ENCODE measurements at regions not wholly inside any gene's neighbourhood (a gene's known extent, or its start where the extent isn't known, plus 50 kb on each side); places are given as distances from the start of the nearest gene placed in this dataset.
A peak's percentile ranks its signal among the peaks of the same experiment; 100 is the strongest.

DNA sequence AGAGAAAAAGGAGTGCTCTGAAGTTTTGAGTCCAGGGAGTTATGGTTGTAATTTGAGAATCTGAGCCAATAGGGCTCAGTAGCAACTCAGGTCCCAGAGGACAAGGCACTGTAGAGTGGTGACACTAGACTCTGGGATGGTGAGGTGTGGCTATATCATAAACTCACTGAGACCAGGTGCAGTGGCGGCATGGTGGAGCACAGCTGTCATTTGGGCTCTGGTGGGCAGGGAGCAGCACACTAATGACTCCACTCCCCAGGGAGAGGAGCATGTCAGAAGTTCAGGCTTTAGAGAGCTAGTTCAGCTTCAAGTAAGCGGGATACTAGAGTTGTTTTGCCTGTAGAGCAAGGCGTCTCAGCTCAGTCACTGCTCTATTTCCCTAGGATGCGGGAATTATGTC, 165.4 kb upstream of the USP38 start:
- H3K4me3 ChIP-seq (ENCODE audit: low read depth, low read length), result no peak overlapping the region
- DNase-seq (ENCODE audit: low read depth, low spot score), result no peak
- TF ChIP-seq, protein P1, sequence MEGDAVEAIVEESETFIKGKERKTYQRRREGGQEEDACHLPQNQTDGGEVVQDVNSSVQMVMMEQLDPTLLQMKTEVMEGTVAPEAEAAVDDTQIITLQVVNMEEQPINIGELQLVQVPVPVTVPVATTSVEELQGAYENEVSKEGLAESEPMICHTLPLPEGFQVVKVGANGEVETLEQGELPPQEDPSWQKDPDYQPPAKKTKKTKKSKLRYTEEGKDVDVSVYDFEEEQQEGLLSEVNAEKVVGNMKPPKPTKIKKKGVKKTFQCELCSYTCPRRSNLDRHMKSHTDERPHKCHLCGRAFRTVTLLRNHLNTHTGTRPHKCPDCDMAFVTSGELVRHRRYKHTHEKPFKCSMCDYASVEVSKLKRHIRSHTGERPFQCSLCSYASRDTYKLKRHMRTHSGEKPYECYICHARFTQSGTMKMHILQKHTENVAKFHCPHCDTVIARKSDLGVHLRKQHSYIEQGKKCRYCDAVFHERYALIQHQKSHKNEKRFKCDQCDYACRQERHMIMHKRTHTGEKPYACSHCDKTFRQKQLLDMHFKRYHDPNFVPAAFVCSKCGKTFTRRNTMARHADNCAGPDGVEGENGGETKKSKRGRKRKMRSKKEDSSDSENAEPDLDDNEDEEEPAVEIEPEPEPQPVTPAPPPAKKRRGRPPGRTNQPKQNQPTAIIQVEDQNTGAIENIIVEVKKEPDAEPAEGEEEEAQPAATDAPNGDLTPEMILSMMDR (IDR thresholded peaks at IDR 0.05; ENCODE audit: low read depth, low read length), result no peak
- in situ Hi-C loops (cut with HindIII; ENCODE audit: low sequenced_read_pairs), result no loop called here

DNA sequence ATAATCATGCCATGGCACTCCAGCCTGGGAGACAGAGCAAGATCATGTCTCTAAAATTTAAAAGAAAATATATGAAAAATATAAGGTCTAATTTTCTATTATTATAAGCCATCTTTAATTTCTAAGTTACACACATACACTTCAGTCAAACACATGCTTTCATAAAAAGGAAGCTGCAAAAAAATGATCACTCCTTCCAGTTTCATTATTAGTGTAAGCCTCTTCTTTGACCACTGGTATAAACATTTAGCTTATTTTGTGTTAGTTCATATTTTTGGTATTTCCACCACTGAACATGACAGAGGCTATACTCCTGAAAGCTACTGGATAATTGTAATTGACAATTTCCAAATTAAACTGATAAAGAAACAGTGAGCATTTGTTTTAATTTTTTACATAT, 163.3 kb upstream of the USP38 start:
- in situ Hi-C loops (cut with HindIII; ENCODE audit: low sequenced_read_pairs), result no loop called here
- DNase-seq (ENCODE audit: low read depth, low spot score), result no peak
- TF ChIP-seq, protein P1 (IDR thresholded peaks at IDR 0.05; ENCODE audit: low read depth, low read length), result no peak
- no peak overlapping the region for H3K4me3 ChIP-seq (ENCODE audit: low read depth, low read length)

DNA sequence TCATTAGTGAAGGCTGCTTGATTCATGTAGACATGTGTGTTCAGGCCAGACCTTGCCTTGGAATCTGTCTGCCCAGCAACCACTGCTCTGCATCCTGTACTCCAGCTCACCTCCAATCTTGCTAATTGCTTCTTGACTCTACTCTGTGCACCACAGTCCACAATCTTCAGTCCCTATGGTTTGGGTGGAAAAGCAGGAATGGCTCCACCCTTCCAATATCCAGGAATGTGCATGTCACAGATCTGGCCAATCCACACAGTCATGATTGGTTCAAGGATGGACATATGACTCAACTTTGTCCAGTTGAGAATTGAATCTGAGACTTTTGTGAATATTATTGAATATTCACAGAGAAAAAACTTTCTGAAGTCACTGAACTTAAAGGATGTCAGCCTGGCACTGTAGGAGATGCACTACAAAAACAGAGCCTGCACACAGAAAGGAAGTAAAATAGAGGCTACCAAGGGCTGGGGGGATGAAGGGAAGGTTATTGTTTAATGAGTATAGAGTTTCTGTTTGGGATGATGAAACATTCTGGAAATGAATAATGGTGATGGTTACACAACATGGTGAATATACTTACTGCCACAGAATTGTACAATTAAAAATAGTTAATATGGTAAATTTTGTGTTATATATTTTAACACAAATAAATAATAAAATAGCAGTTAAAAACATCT, 161.3 kb upstream of the USP38 start:
- in situ Hi-C loops (cut with HindIII; ENCODE audit: low sequenced_read_pairs), result no loop called here
- H3K4me3 ChIP-seq (ENCODE audit: low read depth, low read length), result no peak overlapping the region
- no peak for DNase-seq (ENCODE audit: low read depth, low spot score)
- TF ChIP-seq, protein P1 (IDR thresholded peaks at IDR 0.05; ENCODE audit: low read depth, low read length), result no peak

DNA sequence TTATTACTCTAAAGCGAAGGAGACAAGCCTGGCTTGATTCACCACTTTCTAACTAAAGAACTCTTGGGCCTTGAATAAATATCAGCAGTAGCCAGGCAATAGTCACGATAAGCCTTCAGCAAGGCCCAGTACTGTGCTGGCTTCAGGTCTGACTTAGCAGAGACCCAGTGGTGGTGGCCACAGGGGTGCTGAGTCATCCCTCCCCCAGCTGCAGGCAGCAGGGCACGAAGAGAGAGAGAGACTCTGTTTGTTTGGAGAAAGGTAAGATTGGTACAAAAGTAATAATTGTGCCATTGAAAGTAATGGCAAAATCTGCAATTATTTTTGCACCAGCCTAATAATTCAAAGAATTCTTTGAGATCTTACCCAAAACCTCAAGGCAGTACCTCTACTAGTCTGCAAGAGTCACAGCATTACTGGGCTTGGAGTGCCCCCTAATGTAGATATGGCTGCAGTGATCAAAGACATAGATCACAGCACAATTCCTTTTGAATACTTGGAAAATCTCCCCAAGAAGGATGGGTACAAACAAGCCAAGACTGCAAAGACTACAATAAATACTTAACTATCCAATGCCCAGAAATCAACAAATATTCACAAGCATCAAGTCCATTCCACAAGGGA, 159.5 kb upstream of the USP38 start:
- in situ Hi-C loops (cut with HindIII; ENCODE audit: low sequenced_read_pairs), result no loop called here
- TF ChIP-seq, protein P1 (IDR thresholded peaks at IDR 0.05; ENCODE audit: low read depth, low read length), result peak; percentile 29
- peak; percentile 65 for DNase-seq (ENCODE audit: low read depth, low spot score)
- H3K4me3 ChIP-seq (ENCODE audit: low read depth, low read length), result no peak overlapping the region

DNA sequence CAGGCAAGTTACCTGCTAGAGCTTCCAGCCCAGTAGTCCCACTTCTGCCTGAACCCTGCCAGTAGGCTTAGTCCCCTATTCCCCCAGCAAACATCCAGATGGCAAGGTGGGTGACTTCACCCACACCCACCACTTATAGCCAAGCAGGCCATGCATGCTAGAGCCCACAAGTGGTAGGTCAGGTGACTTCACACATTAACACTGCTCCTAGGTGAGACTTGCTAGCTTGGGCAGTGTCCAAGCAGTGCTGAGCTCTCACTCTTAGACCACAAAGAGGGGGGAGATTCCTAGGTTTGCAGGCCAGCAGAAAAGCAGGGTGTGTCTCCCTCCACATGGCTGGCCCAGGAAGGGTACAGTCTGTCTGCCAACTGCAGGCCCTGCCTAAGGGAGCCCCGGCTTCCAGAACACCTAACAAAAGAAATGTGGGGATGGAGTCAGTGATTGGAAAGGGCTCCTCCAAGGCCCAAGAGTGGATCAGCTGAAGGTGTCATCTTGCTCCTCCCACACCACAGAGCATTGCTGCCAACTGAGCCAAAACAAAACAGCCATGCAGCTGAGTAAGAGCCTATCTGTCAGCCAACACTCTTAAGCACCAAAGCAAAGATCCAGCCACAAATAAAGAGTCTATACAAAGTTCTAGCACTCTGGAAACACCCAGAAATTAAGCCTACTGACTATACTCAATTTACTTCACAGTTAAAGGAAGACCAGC, 158.1 kb upstream of the USP38 start:
- H3K4me3 ChIP-seq (ENCODE audit: low read depth, low read length), result no peak overlapping the region
- in situ Hi-C loops (cut with HindIII; ENCODE audit: low sequenced_read_pairs), result no loop called here
- DNase-seq (ENCODE audit: low read depth, low spot score), result no peak
- TF ChIP-seq, protein P1 (IDR thresholded peaks at IDR 0.05; ENCODE audit: low read depth, low read length), result no peak

DNA sequence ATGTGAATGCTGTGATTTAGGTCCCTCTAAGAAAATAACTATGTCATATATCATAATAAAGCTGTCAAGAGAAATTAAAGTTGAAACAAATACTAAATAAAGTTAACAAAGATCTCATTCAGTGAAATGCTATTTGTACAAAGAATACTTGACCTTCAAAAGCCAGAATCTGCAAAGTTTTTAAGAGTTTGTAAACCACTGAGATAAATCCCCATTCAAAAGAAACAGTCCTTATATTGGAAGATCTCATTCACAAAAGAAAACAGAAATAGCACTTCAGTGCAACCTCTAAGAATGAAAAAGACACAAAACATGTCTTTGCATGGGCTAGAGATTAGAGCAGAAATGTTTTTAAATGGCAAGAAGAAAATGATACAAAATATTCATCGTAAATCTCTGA, 149.1 kb upstream of the USP38 start:
- DNase-seq (ENCODE audit: low read depth, low spot score), result no peak
- H3K4me3 ChIP-seq (ENCODE audit: low read depth, low read length), result no peak overlapping the region
- in situ Hi-C loops (cut with HindIII; ENCODE audit: low sequenced_read_pairs), result no loop called here
- TF ChIP-seq, protein P1 (IDR thresholded peaks at IDR 0.05; ENCODE audit: low read depth, low read length), result no peak

Data from astrocyte of the spinal cord (primary cell).